OCI-LY1 (cell line): ENCODE measurements at regions not wholly inside any gene's neighbourhood (a gene's known extent, or its start where the extent isn't known, plus 50 kb on each side); places are given as distances from the start of the nearest gene placed in this dataset.

Experiments
- CTCF ChIP-seq: fragments of 200-600 bp; sonication (generic), shearing (Covaris generic); IDR thresholded peaks from 2 replicates; pipeline ENCODE4 v1.5.1; 2017; ENCODE audit warnings: mild to moderate bottlenecking, antibody characterized with exemption, low read length, moderate library complexity, mixed read lengths
- EZH2 ChIP-seq: fragments of 200-600 bp; sonication (generic), shearing (Covaris generic); IDR thresholded peaks from 2 replicates; pipeline ENCODE4 v1.8.0; 2017; ENCODE audit warnings: borderline replicate concordance, mixed run types, mild to moderate bottlenecking, antibody characterized with exemption, low read length, moderate library complexity, mixed read lengths

- TF ChIP-seq CTCF, result no peak
- no peak for TF ChIP-seq EZH2
Measured at GRCh38 chr20:7195704-7196103, 428.2 kb downstream of the BMP2 start.
